WTC11 (cell line): ENCODE measurements at regions not wholly inside any gene's neighbourhood (a gene's known extent, or its start where the extent isn't known, plus 50 kb on each side); places are given as distances from the start of the nearest gene placed in this dataset.

ENCODE experiments used
- CTCF ChIP-seq: fragments of 200-600 bp; IDR thresholded peaks from 2 replicates; pipeline ENCODE4 v1.8.0; 2022; ENCODE audit warnings: antibody characterized with exemption
- E2F4 ChIP-seq: sonication (generic); formaldehyde crosslinking; IDR thresholded peaks from 2 replicates; pipeline ENCODE4 v1.8.1; 2022; ENCODE audit warnings: low read depth, mild to moderate bottlenecking, moderate library complexity, missing genetic modification reagents, borderline replicate concordance
- ETV6 ChIP-seq: sonication (generic); formaldehyde crosslinking; IDR thresholded peaks from 2 replicates; pipeline ENCODE4 v1.8.1; 2022; ENCODE audit warnings: mild to moderate bottlenecking, missing genetic modification reagents
- GTF2I ChIP-seq: fragments of 250-450 bp; sonication (Bioruptor Pico); conservative IDR thresholded peaks from 2 replicates; pipeline ENCODE4 v1.4.0; 2021; ENCODE audit warnings: mild to moderate bottlenecking
- NFYB ChIP-seq: sonication (generic); formaldehyde crosslinking; conservative IDR thresholded peaks from 2 replicates; pipeline ENCODE4 v1.8.0; 2022; ENCODE audit warnings: low read depth, missing genetic modification reagents
- NR1H2 ChIP-seq: sonication (generic); formaldehyde crosslinking; IDR thresholded peaks from 2 replicates; pipeline ENCODE4 v1.9.0; 2021; ENCODE audit warnings: mild to moderate bottlenecking, moderate library complexity, missing genetic modification reagents
- NR3C1 ChIP-seq: sonication (generic); formaldehyde crosslinking; conservative IDR thresholded peaks from 2 replicates; pipeline ENCODE4 v1.8.1; 2023; ENCODE audit warnings: low read depth, mild to moderate bottlenecking, missing genetic modification reagents
- USF2 ChIP-seq: sonication (generic); formaldehyde crosslinking; IDR thresholded peaks from 2 replicates; pipeline ENCODE4 v1.8.1; 2023; ENCODE audit warnings: mild to moderate bottlenecking, missing genetic modification reagents, moderate library complexity
- ZBTB21 ChIP-seq: sonication (generic); formaldehyde crosslinking; IDR thresholded peaks from 2 replicates; pipeline ENCODE4 v1.8.1; 2023; ENCODE audit warnings: mild to moderate bottlenecking, missing genetic modification reagents, borderline replicate concordance
- ZNF396 ChIP-seq: fragments of 250-450 bp; sonication (Bioruptor Pico); IDR thresholded peaks from 2 replicates; pipeline ENCODE4 v1.8.0; 2021; ENCODE audit warnings: mild to moderate bottlenecking, moderate library complexity, borderline replicate concordance
- TF ChIP-seq, protein P1 (sequence below): sonication (generic); formaldehyde crosslinking; IDR thresholded peaks from 2 replicates; pipeline ENCODE4 v1.8.1; 2023; ENCODE audit warnings: mild to moderate bottlenecking, missing genetic modification reagents, moderate library complexity
- TF ChIP-seq, protein P2 (sequence below): sonication (generic); formaldehyde crosslinking; IDR thresholded peaks from 2 replicates; pipeline ENCODE4 v1.8.0; 2023; ENCODE audit warnings: mild to moderate bottlenecking, missing genetic modification reagents

GRCh38 chr4:188450571-188450970 is 311.3 kb downstream of the TRIML1 start:
- no peak for TF ChIP-seq CTCF
- TF ChIP-seq, protein P1, sequence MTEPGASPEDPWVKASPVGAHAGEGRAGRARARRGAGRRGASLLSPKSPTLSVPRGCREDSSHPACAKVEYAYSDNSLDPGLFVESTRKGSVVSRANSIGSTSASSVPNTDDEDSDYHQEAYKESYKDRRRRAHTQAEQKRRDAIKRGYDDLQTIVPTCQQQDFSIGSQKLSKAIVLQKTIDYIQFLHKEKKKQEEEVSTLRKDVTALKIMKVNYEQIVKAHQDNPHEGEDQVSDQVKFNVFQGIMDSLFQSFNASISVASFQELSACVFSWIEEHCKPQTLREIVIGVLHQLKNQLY (CRISPR knock-in tag): no peak
- no peak for TF ChIP-seq E2F4
- no peak for TF ChIP-seq ZBTB21 (CRISPR knock-in tag)
- no peak for TF ChIP-seq ETV6
- no peak for TF ChIP-seq NR1H2 (CRISPR knock-in tag)
- TF ChIP-seq NFYB: no peak
- TF ChIP-seq, protein P2, sequence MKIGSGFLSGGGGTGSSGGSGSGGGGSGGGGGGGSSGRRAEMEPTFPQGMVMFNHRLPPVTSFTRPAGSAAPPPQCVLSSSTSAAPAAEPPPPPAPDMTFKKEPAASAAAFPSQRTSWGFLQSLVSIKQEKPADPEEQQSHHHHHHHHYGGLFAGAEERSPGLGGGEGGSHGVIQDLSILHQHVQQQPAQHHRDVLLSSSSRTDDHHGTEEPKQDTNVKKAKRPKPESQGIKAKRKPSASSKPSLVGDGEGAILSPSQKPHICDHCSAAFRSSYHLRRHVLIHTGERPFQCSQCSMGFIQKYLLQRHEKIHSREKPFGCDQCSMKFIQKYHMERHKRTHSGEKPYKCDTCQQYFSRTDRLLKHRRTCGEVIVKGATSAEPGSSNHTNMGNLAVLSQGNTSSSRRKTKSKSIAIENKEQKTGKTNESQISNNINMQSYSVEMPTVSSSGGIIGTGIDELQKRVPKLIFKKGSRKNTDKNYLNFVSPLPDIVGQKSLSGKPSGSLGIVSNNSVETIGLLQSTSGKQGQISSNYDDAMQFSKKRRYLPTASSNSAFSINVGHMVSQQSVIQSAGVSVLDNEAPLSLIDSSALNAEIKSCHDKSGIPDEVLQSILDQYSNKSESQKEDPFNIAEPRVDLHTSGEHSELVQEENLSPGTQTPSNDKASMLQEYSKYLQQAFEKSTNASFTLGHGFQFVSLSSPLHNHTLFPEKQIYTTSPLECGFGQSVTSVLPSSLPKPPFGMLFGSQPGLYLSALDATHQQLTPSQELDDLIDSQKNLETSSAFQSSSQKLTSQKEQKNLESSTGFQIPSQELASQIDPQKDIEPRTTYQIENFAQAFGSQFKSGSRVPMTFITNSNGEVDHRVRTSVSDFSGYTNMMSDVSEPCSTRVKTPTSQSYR (CRISPR knock-in tag): no peak
- TF ChIP-seq NR3C1 (CRISPR knock-in tag): no peak
- no peak for TF ChIP-seq ZNF396 (CRISPR knock-in tag)
- no peak for TF ChIP-seq USF2 (CRISPR knock-in tag)
- TF ChIP-seq GTF2I (CRISPR knock-in tag): no peak
